Globus pallidus (tissue), 1 donor: ENCODE measurements at regions not wholly inside any gene's neighbourhood (a gene's known extent, or its start where the extent isn't known, plus 50 kb on each side); places are given as distances from the start of the nearest gene placed in this dataset.
"Not testable (repeated sequence)": the region's sequence is repeated elsewhere in the genome, so short reads cannot be mapped to it uniquely, and the experiment has no call there.

Experiments used
- DNase-seq: peaks from one replicate; pipeline ENCODE4 v3.0.0-alpha.2; 2015; ENCODE audit warnings: low spot score

- not testable (repeated sequence) for DNase-seq
Observed at GRCh38 chrY:7588176-7588575, 676.6 kb upstream of the AMELY start.

- no peak for DNase-seq
Observed at GRCh38 chrY:7562541-7562940, 651.0 kb upstream of the AMELY start.

- no peak for DNase-seq
Observed at GRCh38 chrY:7557675-7558074, 646.1 kb upstream of the AMELY start.

GRCh38 chrY:7555006-7555405 is 643.5 kb upstream of the AMELY start:
- DNase-seq = no peak

- DNase-seq = no peak
Observed at GRCh38 chrY:7545060-7545459, 633.5 kb upstream of the AMELY start.

- DNase-seq = no peak
Observed at GRCh38 chrY:7544172-7544770, 632.7 kb upstream of the AMELY start.

- DNase-seq = no peak
Observed at GRCh38 chrY:7543506-7543905, 632.0 kb upstream of the AMELY start.

GRCh38 chrY:7542256-7542858 is 630.8 kb upstream of the AMELY start:
- no peak for DNase-seq

- DNase-seq = no peak
Observed at GRCh38 chrY:7529396-7529795, 617.8 kb upstream of the AMELY start.

GRCh38 chrY:7527568-7527967 is 616.0 kb upstream of the AMELY start:
- DNase-seq = not testable (repeated sequence)

- DNase-seq = no peak
Observed at GRCh38 chrY:7518387-7518786, 606.8 kb upstream of the AMELY start.

GRCh38 chrY:7516268-7516667 is 604.7 kb upstream of the AMELY start:
- no peak for DNase-seq

- DNase-seq = no peak
Observed at GRCh38 chrY:7515812-7516211, 604.3 kb upstream of the AMELY start.

GRCh38 chrY:7502896-7503295 is 591.3 kb upstream of the AMELY start:
- DNase-seq = no peak

- no peak for DNase-seq
Observed at GRCh38 chrY:7501236-7501635, 589.7 kb upstream of the AMELY start.

GRCh38 chrY:7496001-7496400 is 584.4 kb upstream of the AMELY start:
- no peak for DNase-seq

- DNase-seq = not testable (repeated sequence)
Observed at GRCh38 chrY:7484455-7485285, 573.1 kb upstream of the AMELY start.

GRCh38 chrY:7471976-7472375 is 560.4 kb upstream of the AMELY start:
- no peak for DNase-seq

GRCh38 chrY:7470037-7470436 is 558.5 kb upstream of the AMELY start:
- no peak for DNase-seq

- no peak for DNase-seq
Observed at GRCh38 chrY:7468951-7469745, 557.6 kb upstream of the AMELY start.

- no peak for DNase-seq
Observed at GRCh38 chrY:7467796-7468520, 556.4 kb upstream of the AMELY start.

- no peak for DNase-seq
Observed at GRCh38 chrY:7465185-7465621, 553.7 kb upstream of the AMELY start.
